Embryonic facial prominence (tissue), 1 donor: ENCODE measurements at regions not wholly inside any gene's neighbourhood (a gene's known extent, or its start where the extent isn't known, plus 50 kb on each side); places are given as distances from the start of the nearest gene placed in this dataset.
"Not testable (repeated sequence)": the region's sequence is repeated elsewhere in the genome, so short reads cannot be mapped to it uniquely, and the experiment has no call there.

Source experiments
- DNase-seq: peaks from one replicate; pipeline ENCODE4 v3.0.0-alpha.2; 2016; ENCODE audit errors: extremely low spot score

DNA sequence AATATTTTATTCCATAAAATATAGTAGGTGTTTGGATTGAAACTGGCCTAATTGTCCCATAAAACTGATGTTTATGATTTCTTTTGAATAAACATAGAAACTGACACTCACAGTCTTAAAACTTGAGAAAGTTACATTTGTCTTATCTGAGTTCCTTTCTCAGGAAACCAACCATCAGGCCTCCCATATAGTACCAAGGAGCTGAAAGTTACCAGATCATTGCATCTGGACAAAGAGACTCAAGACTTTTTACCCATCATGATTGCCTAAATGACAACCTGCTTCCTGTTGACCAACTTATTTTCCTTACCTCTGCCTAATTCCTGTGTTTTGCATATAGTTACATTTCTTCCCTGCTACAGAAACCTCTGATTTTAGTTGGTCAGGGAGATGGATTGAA lies 137.0 kb upstream of the XPO1 start:
- DNase-seq: no peak

DNA sequence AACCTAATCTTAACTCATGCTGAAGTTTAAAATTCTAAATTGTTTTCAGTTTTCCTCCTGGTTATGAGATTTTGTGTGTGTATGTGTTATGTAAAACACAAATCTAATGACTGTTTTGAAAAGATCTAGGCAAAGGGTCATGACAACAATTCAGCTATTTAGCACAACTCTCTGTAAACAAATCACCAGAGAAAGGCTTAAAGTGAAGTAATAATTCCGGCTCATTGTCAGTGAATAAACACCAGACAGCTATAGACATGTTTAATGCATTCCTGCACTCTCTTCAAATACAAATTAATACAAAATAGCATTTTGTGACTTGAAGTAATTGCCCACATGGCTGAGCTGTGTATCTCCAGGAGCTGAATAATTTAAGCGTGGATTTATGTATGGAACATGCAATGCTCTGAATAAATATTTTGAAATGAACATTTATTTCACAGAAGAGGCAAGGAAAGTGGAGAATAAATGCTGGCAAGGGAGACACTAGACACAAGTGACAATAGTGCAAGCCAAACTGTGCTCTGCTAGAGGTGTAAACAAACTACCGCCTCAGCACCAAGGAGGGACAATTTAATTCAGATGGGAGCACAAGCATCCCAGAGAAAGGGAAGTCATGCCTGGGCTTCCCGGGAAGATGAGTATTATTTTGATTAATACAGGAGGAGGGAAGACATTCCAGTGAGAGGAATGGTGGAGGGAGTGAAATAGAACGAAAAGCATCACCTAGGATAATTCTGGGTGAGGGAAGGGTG lies 133.6 kb upstream of the XPO1 start:
- DNase-seq: no peak

DNA sequence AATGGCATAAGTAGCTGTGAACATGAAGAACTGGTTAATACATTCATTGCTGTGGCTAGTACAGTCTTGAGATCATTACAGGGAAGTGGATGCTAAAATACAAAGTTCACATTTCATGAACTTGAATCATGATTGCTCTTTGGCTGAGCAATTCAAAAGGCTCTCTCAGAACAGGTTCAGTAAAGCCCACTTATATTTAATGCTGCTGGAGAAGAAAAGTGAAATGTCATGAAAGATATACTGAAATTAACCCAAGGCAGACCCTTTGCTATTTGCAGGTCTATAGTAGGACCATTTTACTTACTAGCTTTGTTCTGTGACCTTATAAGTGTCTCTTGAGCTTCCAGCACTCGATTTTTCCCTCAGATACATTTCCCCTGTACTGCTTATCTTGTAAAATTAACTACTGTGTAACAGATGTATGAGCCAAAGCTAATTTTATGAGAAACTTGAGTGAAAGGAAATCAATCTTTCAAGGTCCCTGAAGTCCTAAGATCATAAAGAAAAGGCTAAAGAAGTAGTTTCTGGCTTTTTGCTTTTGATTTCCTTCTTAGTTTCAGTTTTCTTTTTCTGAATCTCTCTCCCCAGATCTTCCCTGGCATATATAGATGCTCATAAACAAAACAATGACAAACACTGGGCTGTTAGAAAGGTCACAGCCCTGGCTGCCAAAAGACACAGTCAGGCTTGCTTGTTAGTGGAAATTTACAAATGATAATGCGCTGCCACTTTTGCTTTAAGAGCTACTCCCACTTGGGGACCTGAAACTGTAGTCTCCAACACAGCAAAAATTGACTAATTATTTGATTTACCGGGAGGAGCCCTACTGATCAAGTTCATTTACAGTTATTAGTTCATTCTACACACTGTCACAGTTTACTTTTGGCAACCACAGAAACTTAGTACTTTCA lies 132.7 kb upstream of the XPO1 start:
- DNase-seq: no peak

DNA sequence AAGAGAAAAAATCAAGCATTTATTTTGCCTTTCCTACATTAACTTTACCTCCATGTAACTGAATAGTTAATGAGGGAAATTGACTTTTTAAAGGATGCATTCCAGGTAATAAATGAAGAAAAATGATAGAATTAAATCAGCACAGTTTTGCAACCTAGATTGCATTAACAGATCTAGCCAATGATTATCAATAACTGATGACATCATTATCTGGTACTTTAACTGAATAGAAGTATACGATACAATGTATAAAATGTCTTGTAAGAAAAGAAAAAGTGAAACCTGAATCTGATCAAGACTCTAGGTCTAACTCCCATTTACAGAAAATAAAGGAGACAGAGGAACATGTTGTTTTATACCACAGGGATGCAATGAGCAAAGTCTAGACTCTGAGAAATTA lies 126.0 kb upstream of the XPO1 start:
- DNase-seq: no peak

DNA sequence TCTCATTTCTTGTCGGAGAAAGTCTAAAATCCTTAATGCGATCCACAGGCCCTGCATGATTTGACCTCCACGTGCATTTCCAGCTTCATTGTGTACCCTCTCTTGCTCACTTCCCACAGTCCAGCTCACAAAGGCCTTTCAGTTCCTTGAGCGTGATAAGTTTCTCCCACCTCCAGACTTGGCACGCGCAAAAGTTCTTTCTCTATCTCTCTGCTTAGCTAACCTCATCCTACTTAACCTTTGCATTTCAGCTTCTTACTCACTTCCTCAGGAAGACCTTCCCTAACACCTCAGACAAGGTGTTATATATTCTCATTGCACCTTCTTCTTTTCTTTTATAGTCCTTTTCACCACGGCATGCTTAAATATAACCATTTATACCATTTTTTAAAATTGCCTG lies 124.8 kb upstream of the XPO1 start:
- no peak for DNase-seq

DNA sequence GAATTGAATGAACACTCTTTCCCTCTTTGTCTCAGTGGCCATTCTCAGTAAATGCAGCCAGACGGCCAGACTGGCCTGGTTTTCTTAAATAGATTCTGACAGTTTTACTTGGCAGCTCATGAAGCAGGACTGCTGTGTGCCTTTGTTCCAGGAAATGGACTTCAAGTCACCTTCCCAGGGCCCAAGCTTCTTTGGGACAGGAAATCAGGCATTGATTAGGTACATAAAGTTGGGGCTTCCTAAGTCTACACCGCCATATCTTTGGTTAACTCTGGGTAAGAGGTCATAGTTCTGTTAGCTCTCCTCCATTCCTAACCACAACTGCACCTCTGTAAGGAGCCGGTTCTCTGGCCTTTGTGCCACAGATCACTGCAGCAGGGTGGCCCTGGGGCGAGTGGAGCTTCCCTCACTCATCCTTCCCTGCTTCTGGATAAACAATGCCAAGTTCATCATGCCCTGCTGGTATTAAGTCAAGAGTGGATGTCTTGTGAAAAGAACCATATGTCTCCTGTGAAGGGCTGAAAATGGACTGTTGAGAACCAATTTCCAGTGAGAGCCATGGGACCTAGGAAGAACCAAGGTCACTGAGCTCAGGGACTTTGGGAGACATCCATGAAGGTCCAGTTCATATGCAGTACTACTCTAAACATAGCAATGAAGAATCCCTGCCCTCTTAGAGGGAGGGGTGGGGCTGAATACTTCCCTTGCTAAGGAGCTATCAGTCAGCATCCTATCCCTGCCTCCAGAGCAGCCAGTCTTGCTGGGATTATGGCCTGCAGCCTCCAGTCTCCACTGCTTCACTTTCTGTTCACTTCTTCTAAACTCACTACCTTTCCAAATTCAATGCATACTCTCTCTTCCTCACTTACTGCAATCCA lies 122.6 kb upstream of the XPO1 start:
- no peak for DNase-seq

DNA sequence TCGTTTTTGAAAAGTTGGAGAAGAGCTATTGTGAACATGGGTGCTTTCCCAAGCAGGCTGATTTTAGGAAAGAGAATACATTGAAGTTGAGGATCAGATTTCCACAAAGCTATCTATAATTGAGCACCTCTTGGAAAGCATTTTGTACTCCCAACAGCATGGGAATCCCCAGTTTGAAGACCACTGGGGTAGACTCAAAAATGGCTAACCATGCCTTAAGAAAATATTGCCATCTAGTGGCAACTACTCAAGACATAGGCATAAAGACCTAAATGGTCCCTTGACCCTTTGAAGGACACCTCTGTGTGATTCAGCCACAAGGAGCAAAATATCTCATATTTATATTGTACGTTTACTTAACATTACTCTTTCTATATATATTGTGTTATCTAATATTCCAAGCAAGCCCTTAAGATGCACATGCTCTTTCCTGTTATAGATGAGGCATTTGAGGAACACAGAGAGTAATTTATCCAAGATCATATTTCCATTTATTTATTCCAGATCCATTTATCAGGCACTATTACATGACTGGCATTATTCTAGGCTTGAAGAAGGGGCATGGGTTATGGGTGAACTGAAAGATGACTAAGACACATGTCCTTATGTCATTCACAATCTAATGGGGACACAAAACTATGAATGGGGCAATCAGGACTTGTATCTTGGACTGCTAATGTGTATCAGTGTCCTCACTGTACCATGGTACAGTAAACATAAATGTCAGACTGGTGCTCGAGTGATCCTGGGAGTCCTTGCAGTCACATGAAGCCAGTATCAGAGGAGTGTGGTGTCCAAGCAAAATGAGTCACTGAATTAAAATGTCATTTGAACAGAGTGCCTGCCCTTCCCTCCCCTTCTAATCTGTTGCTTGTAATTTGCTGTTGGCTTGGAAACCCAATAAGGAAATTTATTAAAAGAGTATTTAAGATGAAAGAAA lies 121.0 kb upstream of the XPO1 start:
- DNase-seq: no peak

DNA sequence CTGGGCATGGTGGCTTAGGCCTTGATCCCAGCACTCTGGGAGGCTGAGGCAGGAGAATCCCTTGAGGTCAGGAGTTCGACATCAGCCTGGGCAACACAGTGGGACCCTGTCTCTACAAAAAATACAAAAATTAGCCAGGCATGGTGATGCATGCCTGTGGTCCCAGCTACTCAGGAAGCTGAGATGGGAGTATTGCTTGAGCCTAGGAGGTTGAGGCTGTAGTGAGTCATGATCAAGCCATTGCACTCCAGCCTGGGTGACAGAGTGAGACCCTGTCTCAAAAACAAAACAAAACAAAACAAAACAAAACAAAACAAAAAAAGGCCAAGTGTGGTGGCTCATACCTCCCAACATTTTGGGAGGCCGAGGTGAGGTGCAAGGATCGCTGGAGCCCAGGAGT lies 111.8 kb upstream of the XPO1 start:
- DNase-seq: not testable (repeated sequence)

DNA sequence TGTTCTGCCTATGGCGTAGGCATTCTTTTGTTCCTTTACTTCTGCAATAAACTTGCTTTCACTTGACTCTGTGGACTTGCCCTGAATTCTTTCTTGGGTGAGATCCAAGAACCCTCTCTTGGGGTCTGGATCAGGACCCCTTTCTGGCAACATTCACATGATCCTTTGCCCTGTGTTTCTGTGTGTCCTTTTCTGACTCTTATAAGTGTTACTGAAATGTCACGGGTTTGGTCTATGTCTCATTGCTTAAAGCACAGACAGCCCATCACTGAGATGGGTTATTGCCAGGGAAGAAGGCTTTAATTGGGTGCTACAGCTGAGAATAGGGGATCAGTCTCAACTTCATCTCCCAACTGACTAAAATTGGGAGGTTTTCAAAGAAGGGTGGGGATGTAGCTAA lies 110.9 kb upstream of the XPO1 start:
- DNase-seq: no peak

DNA sequence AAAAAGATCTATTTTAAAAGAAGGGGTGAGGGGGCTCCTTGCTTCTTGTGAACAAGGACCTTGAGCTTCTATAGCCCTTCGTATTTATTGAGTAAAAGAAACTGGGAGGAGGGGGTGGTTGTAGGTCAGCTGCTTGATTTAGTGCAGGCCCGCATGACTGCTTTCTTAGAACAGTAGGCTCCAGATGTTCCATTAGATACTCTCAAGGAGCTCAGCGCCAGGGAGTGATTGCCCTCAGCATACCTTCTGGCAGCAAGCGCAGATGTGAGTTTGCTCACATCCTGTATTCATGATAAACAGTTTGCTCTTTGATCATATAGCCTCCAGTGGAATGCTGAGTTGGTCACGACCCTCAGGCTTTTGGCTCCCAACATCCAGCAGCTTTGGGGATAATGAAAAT lies 108.9 kb upstream of the XPO1 start:
- no peak for DNase-seq

DNA sequence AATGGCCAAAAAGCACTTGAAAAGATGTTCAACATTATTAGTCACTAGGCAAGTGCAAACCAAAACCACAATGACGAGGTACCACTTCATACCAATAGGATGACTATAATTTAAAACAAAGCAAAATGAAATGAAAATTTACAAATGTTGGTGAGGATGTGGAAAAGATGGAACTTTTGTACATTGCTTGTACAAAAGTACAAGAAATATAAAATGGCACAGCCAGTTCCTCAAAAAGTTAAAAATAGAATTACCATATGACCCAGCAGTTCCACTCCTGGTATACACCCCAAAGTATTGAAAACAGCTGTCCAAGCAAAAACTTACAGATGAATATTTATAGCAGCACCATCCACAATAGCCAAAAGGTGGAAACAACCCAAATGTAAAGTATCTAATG lies 107.8 kb upstream of the XPO1 start:
- DNase-seq: no peak

DNA sequence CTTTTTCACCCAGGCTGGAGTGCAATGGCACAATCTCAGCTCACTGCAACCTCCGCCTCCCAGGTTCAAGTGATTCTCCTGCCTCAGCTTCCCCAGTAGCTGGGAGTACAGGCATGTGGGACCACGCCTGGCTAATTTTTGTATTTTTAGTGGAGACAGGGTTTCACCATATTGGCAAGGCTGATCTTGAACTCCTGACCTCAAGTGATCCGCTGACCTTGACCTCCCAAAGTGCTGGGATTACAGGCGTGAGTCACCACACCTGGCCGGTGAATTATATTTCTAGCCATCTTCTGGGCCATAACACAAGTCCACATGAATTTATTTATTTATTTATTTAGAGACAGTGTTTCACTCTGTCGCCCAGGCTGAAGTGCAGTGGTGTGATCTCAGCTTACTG lies 105.0 kb upstream of the XPO1 start:
- not testable (repeated sequence) for DNase-seq

DNA sequence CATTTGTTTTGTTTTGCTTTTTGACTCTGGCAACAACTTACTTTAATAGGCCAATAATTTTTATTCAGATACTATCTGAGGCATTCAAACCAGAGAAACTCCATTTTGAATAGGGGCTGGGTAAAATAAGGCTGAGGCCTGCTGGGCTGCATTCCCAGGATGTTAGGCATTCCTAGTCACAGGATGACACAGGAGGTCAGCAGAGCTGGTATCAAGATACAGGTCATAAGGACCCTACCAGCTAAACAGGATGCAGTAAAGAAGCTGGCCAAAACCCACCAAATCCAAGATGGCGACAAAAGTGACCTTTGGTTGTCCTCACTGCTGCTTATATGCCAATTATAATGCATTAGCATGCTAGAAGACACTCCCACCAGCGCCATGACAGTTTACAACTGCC lies 102.2 kb upstream of the XPO1 start:
- DNase-seq: no peak

DNA sequence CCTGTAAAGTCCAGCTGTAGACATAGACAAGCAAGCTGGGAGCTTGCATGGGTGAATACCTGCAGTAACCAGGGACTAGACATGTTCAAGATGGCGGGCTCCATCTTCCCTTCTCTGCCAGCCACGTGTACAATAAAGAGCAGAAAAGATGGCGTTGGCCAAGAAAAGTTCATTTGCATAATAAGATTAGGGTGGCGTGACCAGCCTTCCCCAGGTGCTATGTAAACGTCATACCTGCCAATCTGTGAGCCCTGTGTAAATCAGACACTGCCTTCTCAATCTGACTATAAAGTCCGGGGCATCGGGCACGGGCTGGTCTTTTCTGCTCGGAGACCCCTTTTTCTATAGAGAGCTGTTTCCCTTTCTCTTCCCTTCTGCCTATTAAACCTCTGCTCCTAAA lies 101.6 kb upstream of the XPO1 start:
- no peak for DNase-seq

DNA sequence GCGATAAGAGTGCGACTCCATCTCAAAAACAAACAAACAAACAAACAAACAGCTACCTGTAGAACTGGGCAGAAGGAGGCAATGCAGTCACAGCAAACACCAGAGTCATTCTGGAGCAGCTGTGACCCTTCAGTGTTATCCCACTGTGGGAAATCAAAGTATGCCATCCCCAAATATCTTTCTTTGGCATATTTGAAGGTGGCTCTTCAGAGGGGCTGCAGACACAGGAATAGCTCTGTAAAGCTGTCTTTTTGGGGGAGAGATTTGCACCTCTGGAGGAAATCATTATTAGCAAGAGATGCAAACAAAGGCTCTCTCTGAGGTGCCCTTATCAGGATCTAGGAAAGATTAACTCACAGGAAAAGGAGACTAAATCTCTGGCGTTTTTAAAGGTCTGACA lies 98.5 kb upstream of the XPO1 start:
- no peak for DNase-seq

DNA sequence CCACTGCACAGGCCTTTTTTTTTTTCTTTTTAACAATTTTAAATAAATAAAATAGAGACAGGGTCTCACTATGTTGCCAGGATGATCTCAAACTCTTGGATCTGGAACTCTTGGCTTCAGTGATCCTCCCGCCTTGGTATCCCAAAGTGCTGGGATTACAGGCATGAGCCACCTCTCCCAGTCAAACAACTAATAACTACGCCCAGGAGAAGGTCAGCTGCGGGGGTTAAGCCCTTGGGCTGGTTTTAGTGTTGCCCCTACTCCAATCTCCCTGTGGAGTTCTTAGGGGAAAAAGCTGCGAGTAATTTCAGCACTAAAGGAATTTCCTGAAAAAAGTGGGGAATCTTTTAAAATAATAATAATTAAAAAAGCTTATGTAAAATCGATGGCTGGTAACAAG lies 96.4 kb upstream of the XPO1 start:
- DNase-seq: no peak

DNA sequence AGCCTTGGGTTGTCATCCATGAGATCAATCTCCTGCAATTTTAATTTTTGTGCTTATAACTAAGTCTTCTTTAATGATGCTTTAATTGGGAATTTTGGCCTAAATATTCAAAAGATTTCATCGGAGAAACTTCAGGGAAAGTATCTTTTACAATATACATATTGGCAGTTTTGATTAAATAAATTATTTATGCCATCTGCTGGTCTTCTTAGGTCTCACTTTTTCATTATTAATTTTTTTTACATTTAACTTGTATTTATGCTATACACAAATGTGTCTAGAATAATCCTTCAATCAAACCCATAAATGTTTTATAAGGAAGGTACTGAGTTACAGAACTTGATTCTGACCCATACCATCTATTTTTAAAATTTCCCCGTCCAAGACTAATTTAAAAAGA lies 95.1 kb upstream of the XPO1 start:
- no peak for DNase-seq

DNA sequence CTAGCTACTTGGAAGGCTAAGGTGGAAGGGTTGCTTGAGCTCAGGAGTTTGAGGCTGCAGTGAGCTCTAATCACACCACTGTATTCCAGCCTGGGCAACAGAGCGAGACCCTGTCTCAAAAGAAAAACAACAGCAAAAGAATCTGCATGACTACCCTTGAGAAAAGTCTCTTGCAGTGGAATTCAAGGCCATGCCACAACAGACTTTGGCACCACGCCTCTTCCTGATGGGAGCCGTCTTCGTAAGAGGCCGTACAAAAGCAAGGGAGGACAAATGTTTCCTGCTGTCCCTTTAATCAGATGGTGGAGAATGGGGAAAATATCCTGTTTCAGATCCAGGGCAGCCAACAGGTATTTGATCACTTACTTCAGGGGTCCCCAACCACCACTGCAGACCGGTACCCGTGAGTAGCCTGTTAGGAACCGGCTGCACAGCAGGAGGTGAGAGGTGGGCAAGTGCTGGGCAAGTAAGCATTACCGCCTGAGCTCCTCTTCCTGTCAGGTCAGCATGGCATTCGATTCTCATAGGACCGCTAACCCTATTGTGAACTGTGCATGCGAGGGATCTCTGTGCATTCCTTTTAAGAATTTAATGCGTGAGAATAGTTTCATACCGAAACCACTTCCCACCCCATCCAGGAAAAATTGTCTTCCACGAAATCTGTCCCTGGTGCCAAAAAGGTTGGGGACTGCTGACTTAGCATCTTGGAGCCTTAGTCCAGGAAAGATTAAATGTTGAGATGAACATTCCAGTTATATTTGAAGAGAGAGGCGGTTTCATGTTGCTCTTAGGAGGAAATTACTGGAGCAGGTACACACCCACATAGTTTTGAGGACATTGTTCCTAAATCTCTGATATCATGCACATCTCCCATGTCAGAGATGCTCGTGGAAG lies 94.4 kb upstream of the XPO1 start:
- DNase-seq: no peak

DNA sequence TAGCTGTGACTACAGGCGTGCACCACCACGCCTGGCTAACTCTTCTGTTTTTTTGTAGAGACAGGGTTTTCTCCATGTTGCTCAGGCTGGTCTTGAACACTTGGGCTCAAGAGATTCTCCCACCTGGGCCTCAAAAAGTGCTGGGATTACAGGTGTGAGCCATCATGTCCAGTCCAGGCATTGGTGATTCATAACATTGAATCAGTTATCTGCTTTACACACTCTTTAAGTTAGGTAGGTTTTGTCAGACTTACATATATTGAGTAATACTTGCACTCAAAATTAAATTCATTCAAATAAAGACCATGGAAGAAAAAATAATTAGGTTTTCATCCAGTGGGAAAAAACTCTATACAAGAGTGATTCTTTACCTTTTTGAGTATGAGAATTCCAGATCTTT lies 93.2 kb upstream of the XPO1 start:
- DNase-seq: no peak

DNA sequence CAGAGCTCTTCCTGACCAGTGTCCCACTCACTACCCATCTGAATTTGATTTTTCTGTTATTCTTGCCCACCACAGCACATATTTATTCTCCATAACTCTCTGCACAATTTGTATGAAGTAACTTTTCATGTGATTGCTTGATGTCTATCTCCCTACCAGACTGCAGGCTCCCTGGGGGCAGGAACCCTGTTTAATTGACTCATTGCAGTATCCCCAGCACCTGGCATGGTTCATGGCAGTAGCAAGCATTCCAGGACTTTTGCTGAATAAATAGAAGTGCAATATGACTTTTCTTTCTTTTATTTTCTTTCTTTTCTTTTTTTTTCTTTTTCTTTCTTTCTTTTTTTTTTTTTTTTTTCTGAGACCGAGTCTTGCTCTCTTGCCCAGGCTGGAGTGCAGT lies 88.7 kb upstream of the XPO1 start:
- DNase-seq: no peak
